ENCODE measurements at regions not wholly inside any gene's neighbourhood (a gene's known extent, or its start where the extent isn't known, plus 50 kb on each side); places are given as distances from the start of the nearest gene placed in this dataset.

DNA sequence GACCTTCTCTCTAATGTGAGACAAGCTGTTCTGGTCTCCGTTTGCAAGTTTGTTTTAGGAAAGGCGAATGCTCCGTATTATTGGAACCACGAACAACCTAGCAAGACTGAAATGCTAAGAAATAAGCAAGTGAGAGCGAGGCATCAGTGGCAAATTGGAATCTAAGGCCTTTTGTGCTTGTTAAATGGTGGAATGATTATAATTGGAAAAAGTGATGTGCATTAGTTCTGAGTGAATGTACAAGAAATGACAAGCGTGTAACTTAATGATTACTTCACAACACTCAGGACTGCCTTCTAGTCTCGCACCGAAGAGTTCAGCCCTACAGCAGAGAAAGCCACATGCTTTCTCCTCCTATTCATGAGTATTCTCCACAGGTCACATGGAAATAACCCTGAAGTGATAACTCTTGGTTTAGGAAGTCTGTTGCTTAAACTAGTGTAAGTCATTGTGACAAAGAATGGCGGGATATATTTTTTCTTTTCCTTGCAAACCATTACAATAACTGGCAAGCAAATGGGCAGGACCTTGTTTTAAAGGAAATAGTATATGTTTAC is 392.2 kb upstream of the FIGN start:
- Histone ChIP-seq H3K36me3 (ENCODE audit: insufficient read depth, insufficient read length, low read length) (no peaks in the 10 kb centered on the region), H3K27me3 (ENCODE audit: insufficient read depth, insufficient read length) (no peaks in the 10 kb centered on the region), H3K9ac (ENCODE audit: insufficient read length, low read depth) (no peak overlapping the region), H3K4me3 (ENCODE audit: insufficient read length, low read depth) (no peak overlapping the region), H3K9me3 (ENCODE audit: insufficient read depth, low read length) (no peaks in the 10 kb centered on the region), H3K4me1 (ENCODE audit: insufficient read depth, insufficient read length) (no peaks in the 10 kb centered on the region)
- DNase-seq (ENCODE audit: low read depth, low spot score): no peak
- no peak for TF ChIP-seq SUZ12 (IDR thresholded peaks at IDR 0.05; ENCODE audit: extremely low read depth, insufficient read depth, insufficient read length)
- TF ChIP-seq ZNF274 (IDR thresholded peaks at IDR 0.05; ENCODE audit: low read depth, low read length): no peak
- no peak for TF ChIP-seq YY1 (IDR thresholded peaks at IDR 0.05; ENCODE audit: insufficient read depth, insufficient read length)

DNA sequence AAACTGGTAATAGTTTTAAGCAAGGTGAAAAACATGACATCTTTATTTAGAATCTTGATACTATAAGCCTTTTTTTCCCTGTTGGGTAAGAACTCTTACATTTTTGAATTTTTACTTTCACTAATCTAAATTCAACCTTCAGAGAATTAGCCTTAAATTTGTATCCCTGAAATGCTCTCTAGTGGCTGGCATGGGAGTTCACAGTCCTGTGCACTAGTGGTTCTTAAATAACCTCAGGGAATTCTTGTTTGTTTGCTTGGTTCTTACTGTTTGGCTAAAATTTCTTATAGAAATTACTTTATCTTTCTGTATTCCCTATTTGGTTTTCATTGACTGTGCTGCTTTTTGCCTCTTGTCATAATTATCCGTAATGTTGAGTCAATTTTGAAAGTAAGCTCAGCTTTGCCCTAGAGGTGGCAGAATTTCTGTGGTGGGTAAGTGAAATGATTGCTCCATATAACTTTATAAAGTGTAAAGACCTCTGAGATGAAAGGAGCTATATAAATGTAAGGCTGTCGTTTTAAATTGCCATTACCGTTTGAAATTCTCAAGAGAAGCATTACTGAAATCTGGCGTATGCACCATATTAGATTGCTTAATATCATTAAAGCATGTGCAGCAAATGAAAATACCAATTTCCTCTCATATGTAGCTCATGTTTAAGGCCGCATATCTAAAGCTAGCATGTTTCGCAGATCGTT is 391.3 kb upstream of the FIGN start:
- Histone ChIP-seq H3K9ac (ENCODE audit: insufficient read length, low read depth) (no peak overlapping the region), H3K27me3 (ENCODE audit: insufficient read depth, insufficient read length) (no peaks in the 10 kb centered on the region), H3K9me3 (ENCODE audit: insufficient read depth, low read length) (no peaks in the 10 kb centered on the region), H3K4me3 (ENCODE audit: insufficient read length, low read depth) (no peak overlapping the region), H3K36me3 (ENCODE audit: insufficient read depth, insufficient read length, low read length) (no peaks in the 10 kb centered on the region), H3K4me1 (ENCODE audit: insufficient read depth, insufficient read length) (no peaks in the 10 kb centered on the region)
- TF ChIP-seq SUZ12 (IDR thresholded peaks at IDR 0.05; ENCODE audit: extremely low read depth, insufficient read depth, insufficient read length) (no peak), ZNF274 (IDR thresholded peaks at IDR 0.05; ENCODE audit: low read depth, low read length) (no peak), YY1 (IDR thresholded peaks at IDR 0.05; ENCODE audit: insufficient read depth, insufficient read length) (no peak)
- no peak for DNase-seq (ENCODE audit: low read depth, low spot score)

GRCh38 chr2:164115806-164116205 is 380.0 kb upstream of the FIGN start:
- Histone ChIP-seq H3K9ac (ENCODE audit: insufficient read length, low read depth) (no peak overlapping the region), H3K4me1 (ENCODE audit: insufficient read depth, insufficient read length) (no peaks in the 10 kb centered on the region), H3K27me3 (ENCODE audit: insufficient read depth, insufficient read length) (no peaks in the 10 kb centered on the region), H3K4me3 (ENCODE audit: insufficient read length, low read depth) (no peak overlapping the region), H3K36me3 (ENCODE audit: insufficient read depth, insufficient read length, low read length) (no peaks in the 10 kb centered on the region), H3K9me3 (ENCODE audit: insufficient read depth, low read length) (no peaks in the 10 kb centered on the region)
- DNase-seq (ENCODE audit: low read depth, low spot score): no peak
- no peak for TF ChIP-seq SUZ12 (IDR thresholded peaks at IDR 0.05; ENCODE audit: extremely low read depth, insufficient read depth, insufficient read length)
- TF ChIP-seq ZNF274 (IDR thresholded peaks at IDR 0.05; ENCODE audit: low read depth, low read length): no peak
- no peak for TF ChIP-seq YY1 (IDR thresholded peaks at IDR 0.05; ENCODE audit: insufficient read depth, insufficient read length)

DNA sequence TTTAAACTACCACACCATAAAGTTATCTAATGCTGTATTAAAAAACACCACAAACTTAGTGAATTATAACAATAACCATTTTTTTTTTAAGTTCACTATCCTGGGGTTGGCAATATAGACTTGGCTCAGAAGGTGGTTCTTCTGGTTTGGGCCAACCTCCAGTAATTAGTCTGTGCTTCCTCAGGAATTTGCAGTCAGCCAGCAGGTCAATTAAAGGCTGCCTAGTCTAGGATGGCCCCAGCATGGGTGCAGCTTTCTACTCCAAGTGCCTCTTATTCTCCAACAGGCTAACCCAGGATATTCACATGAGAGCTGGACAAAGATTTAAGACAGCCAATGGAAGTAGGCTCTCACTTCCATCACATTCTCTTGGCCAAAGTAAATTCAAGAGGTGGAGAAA is 379.1 kb upstream of the FIGN start:
- no peaks in the 10 kb centered on the region for H3K9me3 ChIP-seq (ENCODE audit: insufficient read depth, low read length)
- no peak for DNase-seq (ENCODE audit: low read depth, low spot score)
- no peaks in the 10 kb centered on the region for H3K36me3 ChIP-seq (ENCODE audit: insufficient read depth, insufficient read length, low read length)
- H3K4me3 ChIP-seq (ENCODE audit: insufficient read length, low read depth): no peak overlapping the region
- no peak overlapping the region for H3K9ac ChIP-seq (ENCODE audit: insufficient read length, low read depth)
- H3K27me3 ChIP-seq (ENCODE audit: insufficient read depth, insufficient read length): no peaks in the 10 kb centered on the region
- no peaks in the 10 kb centered on the region for H3K4me1 ChIP-seq (ENCODE audit: insufficient read depth, insufficient read length)
- TF ChIP-seq ZNF274 (IDR thresholded peaks at IDR 0.05; ENCODE audit: low read depth, low read length) (no peak), YY1 (IDR thresholded peaks at IDR 0.05; ENCODE audit: insufficient read depth, insufficient read length) (no peak), SUZ12 (IDR thresholded peaks at IDR 0.05; ENCODE audit: extremely low read depth, insufficient read depth, insufficient read length) (no peak)

DNA sequence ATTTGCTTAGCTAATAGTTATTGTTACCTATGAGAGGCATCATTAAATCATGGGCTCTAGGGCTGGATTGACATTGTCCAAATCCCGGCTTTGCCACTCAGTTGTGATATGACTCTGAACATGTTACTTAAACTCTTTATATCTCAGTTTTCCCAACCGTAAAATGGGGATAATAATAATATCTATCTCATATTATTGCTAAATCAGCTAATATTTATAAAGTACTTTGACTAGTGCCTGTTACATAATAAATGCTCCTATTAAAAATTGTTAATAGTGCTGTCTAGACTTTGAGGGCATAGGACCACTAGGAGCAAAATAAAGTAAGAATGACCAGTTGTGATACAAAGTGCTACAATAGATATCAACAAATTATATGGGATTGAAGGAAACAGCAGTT is 376.3 kb upstream of the FIGN start:
- no peak for TF ChIP-seq ZNF274 (IDR thresholded peaks at IDR 0.05; ENCODE audit: low read depth, low read length)
- no peak for TF ChIP-seq YY1 (IDR thresholded peaks at IDR 0.05; ENCODE audit: insufficient read depth, insufficient read length)
- no peak for TF ChIP-seq SUZ12 (IDR thresholded peaks at IDR 0.05; ENCODE audit: extremely low read depth, insufficient read depth, insufficient read length)
- H3K36me3 ChIP-seq (ENCODE audit: insufficient read depth, insufficient read length, low read length): no peaks in the 10 kb centered on the region
- H3K9ac ChIP-seq (ENCODE audit: insufficient read length, low read depth): no peak overlapping the region
- H3K4me1 ChIP-seq (ENCODE audit: insufficient read depth, insufficient read length): no peaks in the 10 kb centered on the region
- no peak for DNase-seq (ENCODE audit: low read depth, low spot score)
- H3K27me3 ChIP-seq (ENCODE audit: insufficient read depth, insufficient read length): no peaks in the 10 kb centered on the region
- no peaks in the 10 kb centered on the region for H3K9me3 ChIP-seq (ENCODE audit: insufficient read depth, low read length)
- H3K4me3 ChIP-seq (ENCODE audit: insufficient read length, low read depth): no peak overlapping the region

- H3K9ac ChIP-seq (ENCODE audit: insufficient read length, low read depth): no peak overlapping the region
- DNase-seq (ENCODE audit: low read depth, low spot score): no peak
- H3K36me3 ChIP-seq (ENCODE audit: insufficient read depth, insufficient read length, low read length): no peaks in the 10 kb centered on the region
- H3K27me3 ChIP-seq (ENCODE audit: insufficient read depth, insufficient read length): no peaks in the 10 kb centered on the region
- no peak for TF ChIP-seq SUZ12 (IDR thresholded peaks at IDR 0.05; ENCODE audit: extremely low read depth, insufficient read depth, insufficient read length)
- TF ChIP-seq ZNF274 (IDR thresholded peaks at IDR 0.05; ENCODE audit: low read depth, low read length): no peak
- TF ChIP-seq YY1 (IDR thresholded peaks at IDR 0.05; ENCODE audit: insufficient read depth, insufficient read length): no peak
- H3K4me1 ChIP-seq (ENCODE audit: insufficient read depth, insufficient read length): no peaks in the 10 kb centered on the region
- no peak overlapping the region for H3K4me3 ChIP-seq (ENCODE audit: insufficient read length, low read depth)
- no peaks in the 10 kb centered on the region for H3K9me3 ChIP-seq (ENCODE audit: insufficient read depth, low read length)
Observed at GRCh38 chr2:164110515-164110914, 374.7 kb upstream of the FIGN start.

GRCh38 chr2:164109006-164109405 is 373.2 kb upstream of the FIGN start:
- DNase-seq (ENCODE audit: low read depth, low spot score): no peak
- Histone ChIP-seq H3K4me1 (ENCODE audit: insufficient read depth, insufficient read length) (no peaks in the 10 kb centered on the region), H3K9ac (ENCODE audit: insufficient read length, low read depth) (no peak overlapping the region), H3K36me3 (ENCODE audit: insufficient read depth, insufficient read length, low read length) (no peaks in the 10 kb centered on the region), H3K4me3 (ENCODE audit: insufficient read length, low read depth) (no peak overlapping the region), H3K27me3 (ENCODE audit: insufficient read depth, insufficient read length) (no peaks in the 10 kb centered on the region), H3K9me3 (ENCODE audit: insufficient read depth, low read length) (no peaks in the 10 kb centered on the region)
- TF ChIP-seq ZNF274 (IDR thresholded peaks at IDR 0.05; ENCODE audit: low read depth, low read length): no peak
- no peak for TF ChIP-seq SUZ12 (IDR thresholded peaks at IDR 0.05; ENCODE audit: extremely low read depth, insufficient read depth, insufficient read length)
- no peak for TF ChIP-seq YY1 (IDR thresholded peaks at IDR 0.05; ENCODE audit: insufficient read depth, insufficient read length)

All from NT2/D1 (cell line).